ENCODE measurements at regions not wholly inside any gene's neighbourhood (a gene's known extent, or its start where the extent isn't known, plus 50 kb on each side); places are given as distances from the start of the nearest gene placed in this dataset.

GRCh38 chr3:30523366-30523765 is 83.0 kb upstream of the TGFBR2 start:
- Histone ChIP-seq H3F3A (ENCODE audit: control insufficient read depth, insufficient read depth) (no peaks in the 10 kb centered on the region), H3K27me3 (ENCODE audit: control insufficient read depth, low read length) (no peaks in the 10 kb centered on the region), H3K36me3 (ENCODE audit: control insufficient read depth, low read length) (no peaks in the 10 kb centered on the region), H4K20me1 (ENCODE audit: control insufficient read depth, insufficient read depth, low read depth, low read length) (no peaks in the 10 kb centered on the region), H3K4me3 (ENCODE audit: low read length) (no peak overlapping the region), H3K79me2 (ENCODE audit: control insufficient read depth, low read length) (no peaks in the 10 kb centered on the region), H3K4me2 (ENCODE audit: low read length) (no peak overlapping the region), H3K9me3 (ENCODE audit: control insufficient read depth, insufficient read depth, low read length) (no peaks in the 10 kb centered on the region), H3K4me1 (ENCODE audit: control insufficient read depth, low read length) (no peaks in the 10 kb centered on the region), H3K9me2 (replicated peaks; ENCODE audit: control insufficient read depth, low read length) (no peaks in the 10 kb centered on the region), H3K27ac (ENCODE audit: low read depth, low read length) (no peak overlapping the region)
- TF ChIP-seq, protein P1, sequence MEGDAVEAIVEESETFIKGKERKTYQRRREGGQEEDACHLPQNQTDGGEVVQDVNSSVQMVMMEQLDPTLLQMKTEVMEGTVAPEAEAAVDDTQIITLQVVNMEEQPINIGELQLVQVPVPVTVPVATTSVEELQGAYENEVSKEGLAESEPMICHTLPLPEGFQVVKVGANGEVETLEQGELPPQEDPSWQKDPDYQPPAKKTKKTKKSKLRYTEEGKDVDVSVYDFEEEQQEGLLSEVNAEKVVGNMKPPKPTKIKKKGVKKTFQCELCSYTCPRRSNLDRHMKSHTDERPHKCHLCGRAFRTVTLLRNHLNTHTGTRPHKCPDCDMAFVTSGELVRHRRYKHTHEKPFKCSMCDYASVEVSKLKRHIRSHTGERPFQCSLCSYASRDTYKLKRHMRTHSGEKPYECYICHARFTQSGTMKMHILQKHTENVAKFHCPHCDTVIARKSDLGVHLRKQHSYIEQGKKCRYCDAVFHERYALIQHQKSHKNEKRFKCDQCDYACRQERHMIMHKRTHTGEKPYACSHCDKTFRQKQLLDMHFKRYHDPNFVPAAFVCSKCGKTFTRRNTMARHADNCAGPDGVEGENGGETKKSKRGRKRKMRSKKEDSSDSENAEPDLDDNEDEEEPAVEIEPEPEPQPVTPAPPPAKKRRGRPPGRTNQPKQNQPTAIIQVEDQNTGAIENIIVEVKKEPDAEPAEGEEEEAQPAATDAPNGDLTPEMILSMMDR (IDR thresholded peaks at IDR 0.05; ENCODE audit: low read depth, low read length, poor library complexity, severe bottlenecking): no peak
- TF ChIP-seq EZH2phosphoT487 (IDR thresholded peaks at IDR 0.05; ENCODE audit: borderline replicate concordance, low read length): no peak

GRCh38 chr3:30524357-30525040 is 81.9 kb upstream of the TGFBR2 start:
- Histone ChIP-seq H3K4me1 (ENCODE audit: control insufficient read depth, low read length) (no peaks in the 10 kb centered on the region), H3K27ac (ENCODE audit: low read depth, low read length) (no peak overlapping the region), H3K79me2 (ENCODE audit: control insufficient read depth, low read length) (no peaks in the 10 kb centered on the region), H4K20me1 (ENCODE audit: control insufficient read depth, insufficient read depth, low read depth, low read length) (no peaks in the 10 kb centered on the region), H3F3A (ENCODE audit: control insufficient read depth, insufficient read depth) (no peaks in the 10 kb centered on the region), H3K4me2 (ENCODE audit: low read length) (no peak overlapping the region), H3K4me3 (ENCODE audit: low read length) (no peak overlapping the region), H3K36me3 (ENCODE audit: control insufficient read depth, low read length) (no peaks in the 10 kb centered on the region), H3K9me2 (replicated peaks; ENCODE audit: control insufficient read depth, low read length) (no peaks in the 10 kb centered on the region), H3K27me3 (ENCODE audit: control insufficient read depth, low read length) (no peaks in the 10 kb centered on the region), H3K9me3 (ENCODE audit: control insufficient read depth, insufficient read depth, low read length) (no peaks in the 10 kb centered on the region)
- no peak for TF ChIP-seq EZH2phosphoT487 (IDR thresholded peaks at IDR 0.05; ENCODE audit: borderline replicate concordance, low read length)
- TF ChIP-seq, protein P1 (IDR thresholded peaks at IDR 0.05; ENCODE audit: low read depth, low read length, poor library complexity, severe bottlenecking): no peak

DNA sequence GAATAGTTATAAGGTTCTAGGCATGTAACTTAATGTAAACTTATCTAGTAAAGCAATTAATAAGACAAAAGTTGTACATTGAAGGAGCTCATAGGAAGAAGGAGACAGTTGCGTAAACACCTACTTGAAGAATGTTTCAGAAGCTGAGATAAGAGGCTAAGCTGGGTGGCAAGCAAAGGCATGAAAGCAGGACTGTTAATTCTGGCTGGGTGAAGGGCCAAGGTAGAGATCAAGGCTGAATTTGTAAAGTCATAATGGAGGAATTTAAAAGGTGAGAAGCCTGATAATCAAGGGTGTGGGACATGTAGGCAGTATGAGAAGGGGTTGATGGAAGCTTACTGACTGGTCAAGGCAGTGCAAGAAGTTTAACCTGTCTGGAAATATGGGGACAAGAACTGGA is 80.4 kb upstream of the TGFBR2 start:
- Histone ChIP-seq H3K36me3 (ENCODE audit: control insufficient read depth, low read length) (no peaks in the 10 kb centered on the region), H3K27ac (ENCODE audit: low read depth, low read length) (no peak overlapping the region), H3K4me3 (ENCODE audit: low read length) (no peak overlapping the region), H3K4me2 (ENCODE audit: low read length) (no peak overlapping the region), H3K4me1 (ENCODE audit: control insufficient read depth, low read length) (no peaks in the 10 kb centered on the region), H3F3A (ENCODE audit: control insufficient read depth, insufficient read depth) (no peaks in the 10 kb centered on the region), H3K9me2 (replicated peaks; ENCODE audit: control insufficient read depth, low read length) (no peaks in the 10 kb centered on the region), H3K79me2 (ENCODE audit: control insufficient read depth, low read length) (no peaks in the 10 kb centered on the region), H3K27me3 (ENCODE audit: control insufficient read depth, low read length) (no peaks in the 10 kb centered on the region), H4K20me1 (ENCODE audit: control insufficient read depth, insufficient read depth, low read depth, low read length) (no peaks in the 10 kb centered on the region), H3K9me3 (ENCODE audit: control insufficient read depth, insufficient read depth, low read length) (no peaks in the 10 kb centered on the region)
- no peak for TF ChIP-seq EZH2phosphoT487 (IDR thresholded peaks at IDR 0.05; ENCODE audit: borderline replicate concordance, low read length)
- TF ChIP-seq, protein P1 (IDR thresholded peaks at IDR 0.05; ENCODE audit: low read depth, low read length, poor library complexity, severe bottlenecking): no peak

Measured in DOHH2 (cell line).